ENCODE measurements at regions not wholly inside any gene's neighbourhood (a gene's known extent, or its start where the extent isn't known, plus 50 kb on each side); places are given as distances from the start of the nearest gene placed in this dataset.

DNA sequence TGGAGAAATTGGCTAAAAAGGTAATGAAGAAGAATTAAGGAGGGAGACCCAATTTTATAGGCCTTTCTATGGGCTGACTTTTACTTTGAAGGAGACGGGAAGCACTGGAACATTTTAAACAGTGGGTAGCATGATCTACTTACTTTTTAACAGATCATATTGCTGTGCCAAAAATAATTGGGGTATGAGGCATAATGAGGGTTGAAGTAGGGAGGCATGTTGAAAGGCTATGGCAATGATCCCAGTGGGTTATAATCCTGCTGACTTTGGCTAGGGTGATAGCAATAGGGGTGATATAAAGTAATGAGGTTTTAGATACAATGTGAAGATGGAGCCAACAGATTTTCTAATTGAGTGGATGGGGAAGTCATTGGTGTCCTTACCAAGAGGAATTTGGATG, 73.2 kb downstream of the GPR37 start:
- no peak overlapping the region for H3K27ac ChIP-seq
- no peak for DNase-seq (ENCODE audit: low read depth, low spot score)

GRCh38 chr7:124690840-124691239, 74.8 kb downstream of the GPR37 start:
- H3K27ac ChIP-seq, result no peak overlapping the region
- no peak for DNase-seq (ENCODE audit: low read depth, low spot score)

DNA sequence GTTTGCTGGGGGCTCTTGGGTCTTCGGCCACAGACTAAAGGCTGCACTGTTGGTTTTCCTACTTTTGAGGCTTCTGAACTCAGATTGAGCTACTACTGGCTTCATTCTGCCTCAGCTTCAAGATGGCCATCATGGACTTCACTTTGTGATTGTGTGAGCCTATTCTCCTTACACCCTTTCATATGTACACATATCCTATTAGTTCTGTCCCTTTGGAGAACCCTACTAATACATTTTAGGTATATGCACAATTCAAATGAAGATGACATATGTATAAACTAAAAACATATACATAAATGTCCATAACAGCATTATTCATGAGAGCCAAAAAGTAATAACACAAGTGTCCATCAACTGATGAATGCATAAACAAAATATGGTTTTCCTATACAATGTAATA, 75.7 kb downstream of the GPR37 start:
- peak overlapping the region; percentile 61 for H3K27ac ChIP-seq
- DNase-seq (ENCODE audit: low read depth, low spot score), result no peak

DNA sequence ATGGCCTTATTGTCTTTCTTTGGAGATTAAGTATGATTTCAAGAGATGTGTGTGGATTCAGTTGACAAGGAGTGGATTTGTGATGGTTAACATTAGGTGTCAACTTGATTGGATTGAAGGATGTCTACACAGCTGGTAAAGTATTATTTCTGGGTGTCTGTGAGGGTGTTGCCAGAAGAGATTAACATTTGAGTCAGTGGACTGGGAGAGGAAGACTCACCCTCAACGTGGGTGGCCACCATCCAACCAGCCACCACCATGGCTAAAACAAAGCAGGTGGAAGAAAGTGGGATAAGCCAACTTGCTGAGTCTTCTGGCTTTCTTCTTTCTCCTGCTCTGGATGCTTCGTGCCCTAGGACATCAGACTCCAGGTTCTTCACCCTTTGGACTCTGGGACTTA, 76.1 kb downstream of the GPR37 start:
- peak overlapping the region; percentile 61 for H3K27ac ChIP-seq
- no peak for DNase-seq (ENCODE audit: low read depth, low spot score)

- peak overlapping the region; percentile 61 for H3K27ac ChIP-seq
- DNase-seq (ENCODE audit: low read depth, low spot score), result peak; percentile 63
Measured at GRCh38 chr7:124688991-124689390, 76.6 kb downstream of the GPR37 start.

DNA sequence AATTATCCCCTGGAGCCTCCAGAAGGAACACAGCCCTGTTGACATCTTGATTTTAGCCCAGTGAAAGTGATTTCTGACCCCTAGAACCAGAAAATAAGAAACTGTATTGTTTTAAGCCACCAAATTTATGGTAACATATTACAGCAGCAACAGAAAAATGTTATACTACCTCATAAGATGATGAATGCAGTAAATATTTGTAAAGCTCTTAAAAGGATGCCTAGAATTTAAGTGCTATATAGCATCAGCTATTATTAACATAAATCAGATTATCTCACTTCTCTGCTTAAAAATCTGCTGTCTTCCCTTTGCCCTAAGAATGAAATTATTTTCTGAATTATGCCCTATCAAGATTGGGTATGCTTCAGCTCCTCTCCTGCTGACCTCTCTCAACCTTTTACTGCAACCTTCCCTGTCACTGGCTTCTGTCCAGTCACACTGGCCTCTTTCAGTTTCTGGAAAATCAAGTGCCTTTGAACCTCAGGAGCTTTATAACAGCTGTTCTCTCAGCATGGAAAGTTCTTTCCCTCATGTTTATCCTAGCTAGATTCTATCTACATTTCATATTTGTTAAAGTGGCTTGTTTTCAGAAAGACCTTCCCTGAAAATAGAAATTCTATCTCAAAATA, 78.9 kb downstream of the GPR37 start:
- no peak overlapping the region for H3K27ac ChIP-seq
- no peak for DNase-seq (ENCODE audit: low read depth, low spot score)

DNA sequence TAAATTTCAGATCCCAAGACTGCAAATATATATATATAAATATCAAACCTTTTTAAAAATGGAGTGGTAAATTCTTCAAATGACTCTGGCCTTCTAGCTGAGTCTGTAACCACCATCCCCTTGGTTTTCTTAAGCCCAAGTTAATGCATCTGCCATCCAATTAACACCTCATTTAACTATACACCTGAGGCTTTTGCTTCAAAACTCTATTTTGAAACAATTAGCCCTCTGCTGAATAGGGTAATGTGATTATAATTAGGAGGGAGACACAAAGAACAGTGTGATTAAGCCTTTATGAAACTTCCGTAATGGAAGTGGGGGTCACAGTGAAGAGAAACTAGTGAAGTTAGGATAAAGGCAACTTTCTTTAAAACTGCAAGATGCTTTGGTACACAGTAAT, 83.6 kb downstream of the GPR37 start:
- DNase-seq (ENCODE audit: low read depth, low spot score), result no peak
- no peak overlapping the region for H3K27ac ChIP-seq

GRCh38 chr7:124680304-124680703, 85.3 kb downstream of the GPR37 start:
- no peak for DNase-seq (ENCODE audit: low read depth, low spot score)

DNA sequence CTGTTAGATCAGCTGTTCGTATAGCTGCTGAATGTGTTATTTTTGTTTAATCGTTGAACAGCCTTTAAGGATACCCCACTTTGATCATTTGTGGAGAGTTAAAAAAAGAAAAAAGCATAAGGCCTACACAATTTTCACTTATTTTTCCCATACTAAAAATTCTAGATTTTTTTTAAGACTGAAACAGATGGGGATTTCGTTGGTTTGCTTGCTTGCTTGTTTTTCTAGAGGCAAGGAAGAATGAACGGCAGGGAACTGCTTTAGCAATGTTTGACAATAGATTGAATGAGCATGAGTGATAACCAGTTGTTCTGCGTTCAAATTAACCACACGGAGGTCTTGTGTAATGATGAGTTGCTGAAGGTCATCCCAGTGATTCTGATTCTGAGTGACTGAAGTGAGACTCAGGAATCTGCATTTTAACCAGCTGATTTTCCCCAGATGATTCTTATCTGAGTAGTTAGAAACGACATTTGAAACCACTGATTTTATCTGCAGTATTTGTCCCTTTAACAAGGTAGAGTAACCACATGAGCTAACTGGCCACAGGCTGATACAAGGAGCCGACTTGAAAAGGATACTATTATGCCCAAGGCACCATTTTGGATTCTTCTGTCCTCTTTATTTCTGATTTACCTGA, 85.9 kb downstream of the GPR37 start:
- DNase-seq (ENCODE audit: low read depth, low spot score), result no peak
- no peak overlapping the region for H3K27ac ChIP-seq

More at GRCh38 chr7:124680304-124680703, 85.3 kb downstream of the GPR37 start:
- H3K27ac ChIP-seq, result no peak overlapping the region

DNA sequence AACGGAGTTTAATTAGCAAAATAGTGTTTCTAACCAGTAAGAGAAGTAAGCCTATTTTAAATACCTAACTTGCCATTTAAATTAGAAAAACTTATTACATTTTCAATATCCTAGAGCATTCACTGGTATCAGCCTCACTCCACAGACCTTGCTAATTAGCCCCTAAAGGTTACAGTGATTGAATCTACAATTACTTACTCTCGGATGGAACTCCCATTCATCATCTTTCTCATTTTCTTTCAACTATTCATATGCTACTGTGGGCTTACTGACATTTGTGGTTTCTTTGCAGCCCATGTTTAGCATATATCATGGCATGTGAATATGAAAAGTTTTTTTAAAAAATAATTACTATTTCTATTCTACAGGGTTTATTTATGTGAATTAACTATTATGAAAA, 86.4 kb downstream of the GPR37 start:
- DNase-seq (ENCODE audit: low read depth, low spot score), result no peak
- H3K27ac ChIP-seq, result no peak overlapping the region

DNA sequence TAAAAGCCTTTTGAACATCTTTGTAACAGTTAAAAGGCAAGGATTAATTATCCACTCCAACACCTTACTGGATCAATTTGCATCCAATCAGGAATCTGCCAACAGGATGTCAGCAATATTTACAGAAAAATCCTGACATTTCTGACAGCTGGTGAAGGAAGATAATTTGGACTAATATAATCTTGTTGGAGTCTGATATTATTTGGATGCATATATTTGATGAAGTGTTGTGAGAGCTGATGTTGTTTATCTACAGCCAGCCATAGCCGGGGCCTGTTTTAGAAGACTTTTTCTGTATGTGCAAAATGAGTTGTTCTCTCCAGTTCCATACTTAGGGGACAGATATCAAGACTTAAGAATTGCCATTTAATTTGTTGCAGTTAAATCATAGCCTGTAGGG, 91.1 kb downstream of the GPR37 start:
- no peak overlapping the region for H3K27ac ChIP-seq
- no peak for DNase-seq (ENCODE audit: low read depth, low spot score)

DNA sequence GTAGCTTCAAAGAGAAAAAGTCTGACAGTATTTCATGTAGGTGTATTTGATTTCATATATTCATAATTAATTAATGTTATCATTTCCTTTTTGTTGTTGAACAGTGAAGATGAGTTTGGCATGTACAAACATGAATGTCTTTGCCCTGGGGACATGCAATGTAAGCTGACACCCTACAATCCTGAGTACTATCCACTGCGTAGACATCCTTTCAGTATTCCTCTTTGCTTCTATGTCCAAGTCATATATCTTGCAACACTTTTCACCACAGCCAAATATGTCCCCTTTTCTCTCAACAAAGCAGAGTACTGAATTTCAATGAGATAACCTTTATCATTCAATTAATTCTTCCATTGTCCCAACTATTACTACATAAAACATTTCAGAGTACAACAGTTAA, 93.6 kb downstream of the GPR37 start:
- DNase-seq (ENCODE audit: low read depth, low spot score), result peak; percentile 14
- H3K27ac ChIP-seq, result no peak overlapping the region

DNA sequence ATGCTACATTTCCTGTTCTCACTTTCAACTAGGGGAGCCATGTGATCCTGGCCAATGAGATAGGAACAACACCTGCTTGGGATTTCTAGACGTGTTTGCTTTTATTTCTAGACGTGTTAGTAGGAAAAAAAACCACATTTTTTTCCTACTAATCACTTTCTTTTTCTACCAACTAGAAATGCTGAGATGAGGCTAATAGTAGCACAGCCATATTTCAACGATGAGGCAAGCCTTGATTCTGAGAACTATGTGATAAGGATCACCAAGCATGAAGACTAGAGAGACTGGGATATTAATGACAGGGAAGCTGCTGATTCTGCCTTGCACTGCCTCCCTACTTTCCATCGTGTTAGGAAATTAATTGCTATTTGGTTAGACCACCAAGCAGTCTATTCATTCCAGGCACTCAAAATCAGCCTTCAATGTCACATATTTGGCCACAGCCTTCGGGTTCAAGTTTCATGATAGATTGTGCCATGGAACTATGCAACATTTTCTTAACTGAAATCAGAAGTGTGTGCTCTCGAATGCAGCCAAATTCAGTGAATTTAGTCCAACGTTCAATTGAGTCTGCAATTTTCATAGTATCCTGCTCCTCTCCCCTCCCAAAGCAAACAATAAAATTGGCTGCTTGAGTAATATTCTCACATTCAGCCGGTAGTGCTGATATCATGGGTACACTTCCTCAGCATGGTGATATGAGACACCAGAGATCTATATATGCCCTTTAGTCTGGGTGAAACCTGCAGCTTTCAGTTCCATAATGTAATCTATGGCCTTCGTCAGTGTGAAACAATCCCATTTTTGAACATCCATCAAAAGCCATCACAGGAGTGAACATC, 98.1 kb downstream of the GPR37 start:
- no peak for DNase-seq (ENCODE audit: low read depth, low spot score)
- H3K27ac ChIP-seq, result no peak overlapping the region

DNA sequence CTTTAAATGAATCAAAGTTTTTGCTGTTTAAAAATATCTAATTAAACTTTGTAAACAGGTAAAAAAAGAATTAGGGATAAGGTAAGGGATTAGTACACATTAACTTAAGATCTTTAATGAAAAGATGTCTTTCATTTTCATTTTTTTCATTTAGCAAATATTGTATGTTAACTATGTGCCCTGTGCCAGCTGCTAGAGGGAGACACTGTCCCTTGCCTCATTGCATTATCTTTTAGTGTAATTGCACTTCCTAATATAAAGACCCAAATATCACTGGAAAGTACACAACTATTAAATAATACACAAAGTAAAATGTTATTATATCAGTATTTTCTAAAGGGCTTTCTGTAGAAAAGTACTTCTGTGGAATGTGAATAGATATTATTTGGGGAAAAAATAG, 102.7 kb downstream of the GPR37 start:
- no peak for DNase-seq (ENCODE audit: low read depth, low spot score)
- H3K27ac ChIP-seq, result no peak overlapping the region

DNA sequence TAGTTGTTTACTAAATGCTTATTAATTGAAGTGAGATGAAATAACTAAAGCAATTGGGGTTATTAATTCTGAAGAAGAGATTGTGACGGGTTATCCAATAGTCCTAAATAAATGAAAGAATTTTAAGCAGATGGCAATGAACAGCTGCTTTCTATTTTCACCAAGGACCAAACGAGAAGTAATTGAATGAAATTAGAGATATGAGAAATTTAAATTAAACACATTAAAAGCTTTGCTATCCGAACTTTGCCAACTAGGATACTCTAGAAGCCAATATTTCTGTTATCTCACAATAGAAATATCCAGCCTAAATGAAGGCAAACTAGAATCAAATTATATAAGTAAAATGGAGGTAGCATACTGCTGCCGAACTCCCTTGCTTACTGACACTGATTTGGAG, 103.2 kb downstream of the GPR37 start:
- DNase-seq (ENCODE audit: low read depth, low spot score), result no peak
- H3K27ac ChIP-seq, result no peak overlapping the region

DNA sequence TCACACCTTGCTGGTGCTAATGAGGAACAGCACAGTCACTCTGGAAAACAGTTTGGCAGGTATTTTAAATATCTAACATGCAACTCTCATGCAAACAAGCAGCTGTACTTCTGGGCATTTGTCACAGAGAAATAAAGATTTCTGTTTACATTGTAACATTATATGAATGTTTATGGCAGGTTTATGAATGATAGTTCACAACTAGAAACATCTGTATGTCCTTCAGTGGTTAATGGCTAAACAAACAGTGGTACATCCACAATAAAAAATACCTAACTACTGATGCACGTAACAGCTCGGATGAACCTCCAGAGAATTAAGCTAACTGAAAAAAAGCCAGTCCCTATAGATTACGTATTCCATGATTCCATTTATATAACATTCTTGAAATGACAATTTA, 109.6 kb downstream of the GPR37 start:
- no peak overlapping the region for H3K27ac ChIP-seq
- DNase-seq (ENCODE audit: low read depth, low spot score), result no peak

DNA sequence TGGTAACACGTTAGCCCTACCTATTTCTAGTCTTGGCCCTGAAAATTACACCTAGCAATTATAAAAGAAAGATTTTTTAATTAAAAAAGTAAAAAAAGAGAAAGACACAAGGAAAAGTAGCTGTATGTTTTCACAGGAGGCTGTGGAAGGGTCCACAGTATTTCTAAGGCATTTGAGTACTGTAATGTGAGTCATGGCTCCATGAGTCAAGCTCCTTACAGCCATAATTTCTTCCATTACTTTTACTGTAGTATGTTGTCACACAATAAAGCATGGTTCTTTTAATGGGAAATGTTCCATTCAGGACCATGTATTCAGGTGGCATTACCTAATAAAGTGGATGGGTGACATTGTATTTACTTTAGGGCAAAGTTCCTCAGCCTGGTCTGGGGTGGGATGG, 113.4 kb downstream of the GPR37 start:
- no peak overlapping the region for H3K27ac ChIP-seq
- no peak for DNase-seq (ENCODE audit: low read depth, low spot score)

- no peak overlapping the region for H3K27ac ChIP-seq
- DNase-seq (ENCODE audit: low read depth, low spot score), result no peak
Measured at GRCh38 chr7:124651136-124651535, 114.5 kb downstream of the GPR37 start.

- DNase-seq (ENCODE audit: low read depth, low spot score), result no peak
- no peak overlapping the region for H3K27ac ChIP-seq
Measured at GRCh38 chr7:124649397-124650014, 116.1 kb downstream of the GPR37 start.

DNA sequence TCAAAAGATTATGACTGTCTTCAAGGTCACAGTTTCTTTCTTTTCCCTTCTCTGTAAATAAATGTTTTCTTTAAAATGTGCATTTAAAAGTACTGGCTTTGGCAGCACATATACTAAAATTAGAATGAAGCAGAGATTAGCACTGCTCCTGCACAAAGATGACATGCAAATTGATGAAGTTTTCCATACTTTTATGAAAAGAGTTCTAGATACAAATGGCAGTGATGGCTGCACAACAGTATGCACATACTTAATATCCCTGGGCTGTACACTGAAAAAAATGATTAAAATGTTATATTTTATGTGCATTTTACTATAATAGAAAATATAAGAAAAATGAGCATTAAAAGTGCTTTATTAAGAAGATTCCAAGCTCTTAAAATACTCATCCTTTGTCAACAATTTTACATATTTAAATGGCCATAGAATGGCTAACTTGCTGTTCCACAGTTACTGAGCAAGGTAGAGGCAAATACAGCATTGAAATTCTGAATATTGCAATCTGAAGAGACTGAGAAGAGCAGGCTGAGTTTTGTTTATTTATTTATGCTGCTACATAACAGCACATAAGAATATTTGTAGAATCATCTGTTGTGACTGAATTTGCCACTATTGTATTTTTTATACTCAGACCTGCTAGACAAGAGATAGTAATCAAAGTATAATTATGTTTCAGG, 117.8 kb downstream of the GPR37 start:
- H3K27ac ChIP-seq, result no peak overlapping the region
- DNase-seq (ENCODE audit: low read depth, low spot score), result no peak
